ENCODE measurements at regions not wholly inside any gene's neighbourhood (a gene's known extent, or its start where the extent isn't known, plus 50 kb on each side); places are given as distances from the start of the nearest gene placed in this dataset.

- no peak overlapping the region for H3K18ac ChIP-seq (ENCODE audit: insufficient read length, low read depth, low read length)
- no peak overlapping the region for H3T11ph ChIP-seq (ENCODE audit: low read length)
- no peak overlapping the region for H3K27ac ChIP-seq (ENCODE audit: insufficient read length, low read depth, low read length)
- H3K23ac ChIP-seq (ENCODE audit: insufficient read length, low read depth, low read length) = no peak overlapping the region
- no peak for DNase-seq
- no peak overlapping the region for H4K91ac ChIP-seq (ENCODE audit: insufficient read length, low read depth, low read length)
- H4K8ac ChIP-seq (replicated peaks; ENCODE audit: insufficient read length, low read depth, low read length) = no peak overlapping the region
- Mint-ChIP-seq H3K9me3 (peaks cover 0 to 5% of the 10 kb centered on the region in 2 experiments; a peak in 3 of 5 replicates), H3K27me3 (ENCODE audit: low read depth) (no peaks in the 10 kb centered on the region), H3K27ac (no peak overlapping the region), H3K36me3 (ENCODE audit: insufficient read depth in 1 of 3, low read depth in 3 of 3) (peaks cover 0 to 6% (median 0%) of the 10 kb centered on the region in 3 experiments; a peak in 2 of 7 replicates), H3K4me1 (no peaks in the 10 kb centered on the region), H3K4me3 (no peak overlapping the region)
- no peak overlapping the region for H2BK12ac ChIP-seq (ENCODE audit: insufficient read length, low read depth, low read length)
- TF ChIP-seq CTCF (conservative IDR thresholded peaks at IDR 0.05) = no peak
- H3K56ac ChIP-seq (ENCODE audit: insufficient read length, low read depth, low read length) = no peak overlapping the region
- H3K27me3 ChIP-seq (ENCODE audit: insufficient read depth, low read length) = no peaks in the 10 kb centered on the region
- no peak overlapping the region for H4K5ac ChIP-seq (ENCODE audit: insufficient read length, low read depth, low read length)
- no peak overlapping the region for H3K9ac ChIP-seq (ENCODE audit: extremely low read depth, insufficient read length, low read length)
- no peak overlapping the region for H2BK120ac ChIP-seq (ENCODE audit: low read depth, low read length, poor library complexity, severe bottlenecking)
- no peak overlapping the region for H3K14ac ChIP-seq (ENCODE audit: insufficient read depth, low read length)
- no CpG with 5 or more reads among the region's 4 CpGs for WGBS (ENCODE audit: extremely low coverage, insufficient read length, low lambda C conversion rate)
- H3K4me1 ChIP-seq (ENCODE audit: insufficient read depth, low read length) = no peaks in the 10 kb centered on the region
- no peak overlapping the region for H3K4ac ChIP-seq (ENCODE audit: low read depth, low read length)
- no peak overlapping the region for H2AK5ac ChIP-seq (ENCODE audit: insufficient read length, low read length)
- H3K79me1 ChIP-seq (ENCODE audit: insufficient read depth, low read depth, low read length, poor library complexity, severe bottlenecking) = no peaks in the 10 kb centered on the region
- no peak overlapping the region for H3K4me2 ChIP-seq (ENCODE audit: insufficient read depth, insufficient read length, low read length)
- no peaks in the 10 kb centered on the region for H3K9me3 ChIP-seq (ENCODE audit: control insufficient read depth, low read depth, low read length)
- H3K79me2 ChIP-seq (ENCODE audit: insufficient read depth, low read length) = no peaks in the 10 kb centered on the region
- H3K23me2 ChIP-seq (ENCODE audit: insufficient read length, low read depth, low read length, poor library complexity, severe bottlenecking) = no peaks in the 10 kb centered on the region
- no peak overlapping the region for H2BK15ac ChIP-seq (ENCODE audit: low read depth, low read length)
- H2BK20ac ChIP-seq (ENCODE audit: low read depth, low read length, poor library complexity, severe bottlenecking) = no peak overlapping the region
- no peak overlapping the region for H2AFZ ChIP-seq (ENCODE audit: low read length)
- H2BK5ac ChIP-seq (ENCODE audit: insufficient read length, low read length) = no peak overlapping the region
- no peaks in the 10 kb centered on the region for H4K20me1 ChIP-seq (ENCODE audit: control insufficient read depth, insufficient read depth, insufficient read length)
Measured at GRCh38 chr2:208880171-208880570, 473.6 kb downstream of the PTH2R start.

All from H9 (cell line).